GM19395 (cell line): ENCODE measurements at regions not wholly inside any gene's neighbourhood (a gene's known extent, or its start where the extent isn't known, plus 50 kb on each side); places are given as distances from the start of the nearest gene placed in this dataset.

ENCODE experiments used
- ATAC-seq: cut with Tn5 transposase; IDR thresholded peaks from one replicate; pipeline ENCODE4 v1.9.1; 2021; ENCODE audit warnings: mild to moderate bottlenecking, moderate library complexity; ENCODE audit not compliant: unreplicated experiment

DNA sequence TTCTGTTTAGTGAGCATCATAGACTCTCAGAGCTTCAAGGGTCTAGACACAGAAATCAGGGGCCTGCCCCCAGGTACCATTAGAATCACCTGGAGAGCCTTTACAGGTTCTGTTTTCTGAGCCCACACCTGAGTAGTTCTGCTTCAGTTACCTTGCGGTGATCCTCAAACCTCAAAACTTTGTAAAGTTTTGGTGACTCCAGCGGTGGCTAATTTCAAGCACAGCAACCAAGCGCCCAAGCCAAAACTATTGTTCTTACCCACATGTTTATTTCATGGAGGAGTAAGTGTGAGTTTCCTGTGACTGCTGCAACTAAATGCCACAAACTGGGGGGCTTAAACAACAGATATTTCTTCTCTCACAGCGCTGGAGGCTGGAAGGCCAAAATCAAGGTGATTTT, 108.9 kb downstream of the FOXD1 start:
- no peak for ATAC-seq

- no peak for ATAC-seq
These were observed 109.5 kb downstream of the FOXD1 start for GRCh38 chr5:73339051-73339575.

DNA sequence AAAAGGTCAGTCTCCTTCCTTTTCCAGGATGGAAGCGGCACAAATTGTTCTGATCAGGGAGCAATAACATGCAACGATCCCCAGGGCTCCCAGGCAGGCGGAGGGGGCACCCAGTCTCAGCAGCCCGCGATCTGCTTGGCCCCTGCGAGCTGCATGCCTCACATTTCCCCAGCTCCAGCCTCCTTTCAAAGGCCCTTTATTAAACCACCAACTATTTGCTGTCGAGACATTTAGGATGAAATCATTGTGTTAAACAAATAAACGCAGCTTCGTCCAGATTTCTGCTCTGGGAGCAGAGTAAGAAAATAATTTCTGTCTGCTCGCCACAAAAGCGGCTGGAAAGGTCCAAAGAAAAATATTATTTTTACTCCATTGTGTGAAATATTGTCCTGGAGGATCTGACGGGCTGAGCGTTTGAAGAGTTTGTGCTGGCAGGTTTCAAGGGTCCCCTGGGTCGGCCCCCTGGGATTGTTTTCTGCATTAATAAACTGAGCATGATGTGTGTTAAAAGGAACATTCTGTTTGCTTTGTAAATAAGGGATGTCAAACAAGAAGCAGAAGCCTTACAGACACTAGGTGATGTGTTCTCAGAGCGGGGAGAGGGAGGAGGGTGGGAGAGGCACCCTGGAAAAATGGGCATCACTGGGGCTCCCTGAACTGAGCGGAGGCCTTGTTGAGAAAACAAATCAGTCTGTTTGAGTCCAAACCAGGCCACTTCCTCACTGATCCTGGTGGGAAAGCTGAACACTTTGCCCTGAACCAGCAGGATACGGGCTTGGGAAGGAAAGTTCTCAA, 110.1 kb downstream of the FOXD1 start:
- ATAC-seq = no peak

DNA sequence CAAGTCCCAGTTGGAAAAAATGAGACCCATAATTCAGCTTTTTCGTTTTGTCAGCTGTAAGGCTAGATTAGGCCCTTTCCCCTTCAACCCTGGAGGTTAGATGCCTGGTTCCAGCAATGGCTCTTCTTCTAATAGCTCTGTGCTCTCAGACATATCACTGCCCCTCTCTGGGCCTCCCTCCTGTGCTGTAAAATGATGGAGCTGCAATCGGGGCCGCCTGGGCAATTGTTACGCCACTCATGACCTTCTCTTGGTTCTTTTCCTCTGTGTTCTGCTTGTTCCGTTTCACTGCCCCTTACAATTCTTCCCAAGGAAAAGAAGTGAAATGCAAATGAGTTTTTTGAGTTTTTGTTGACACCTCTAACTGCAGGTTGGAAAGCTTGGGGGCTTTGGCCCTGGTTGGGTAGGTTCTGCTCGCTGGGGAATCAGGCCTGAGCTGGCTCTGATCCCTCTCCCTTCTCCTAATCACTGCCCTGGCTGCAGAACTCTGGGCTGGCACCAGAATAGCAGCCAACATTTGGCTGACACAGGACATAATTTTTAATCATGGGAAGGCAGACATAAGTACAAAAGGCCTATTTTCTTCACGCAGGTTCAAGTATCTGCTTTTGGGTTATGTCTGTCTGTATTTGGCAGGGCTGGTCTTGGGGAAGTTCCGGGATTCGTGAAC, 110.9 kb downstream of the FOXD1 start:
- ATAC-seq = no peak

GRCh38 chr5:73336366-73336765, 112.2 kb downstream of the FOXD1 start:
- ATAC-seq = no peak

GRCh38 chr5:73333944-73334703, 114.5 kb downstream of the FOXD1 start:
- ATAC-seq = no peak

DNA sequence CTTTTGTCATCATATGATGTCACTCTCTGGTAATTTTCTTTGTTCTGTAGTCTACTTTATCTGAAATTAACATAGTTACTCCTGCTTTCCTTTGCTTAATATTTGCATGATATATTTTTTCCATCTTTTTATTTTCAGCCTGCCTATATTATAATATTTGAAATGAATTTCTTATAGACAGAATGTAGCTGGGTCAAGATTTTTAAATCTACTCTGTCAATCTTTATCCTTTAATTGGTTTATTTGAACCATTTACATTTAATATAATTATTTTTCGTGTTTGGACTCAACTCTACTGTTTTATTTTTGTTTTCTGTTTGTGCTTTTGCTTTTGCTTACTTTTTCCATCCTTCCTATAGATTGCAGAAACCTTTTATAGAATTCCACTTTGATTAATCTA, 118.0 kb downstream of the FOXD1 start:
- ATAC-seq = no peak

- ATAC-seq = no peak
These were observed 119.9 kb downstream of the FOXD1 start for GRCh38 chr5:73328640-73329039.

GRCh38 chr5:73327908-73328455, 120.6 kb downstream of the FOXD1 start:
- ATAC-seq = no peak

- no peak for ATAC-seq
These were observed 123.0 kb downstream of the FOXD1 start for GRCh38 chr5:73325546-73325945.

GRCh38 chr5:73323466-73323865, 125.1 kb downstream of the FOXD1 start:
- no peak for ATAC-seq

DNA sequence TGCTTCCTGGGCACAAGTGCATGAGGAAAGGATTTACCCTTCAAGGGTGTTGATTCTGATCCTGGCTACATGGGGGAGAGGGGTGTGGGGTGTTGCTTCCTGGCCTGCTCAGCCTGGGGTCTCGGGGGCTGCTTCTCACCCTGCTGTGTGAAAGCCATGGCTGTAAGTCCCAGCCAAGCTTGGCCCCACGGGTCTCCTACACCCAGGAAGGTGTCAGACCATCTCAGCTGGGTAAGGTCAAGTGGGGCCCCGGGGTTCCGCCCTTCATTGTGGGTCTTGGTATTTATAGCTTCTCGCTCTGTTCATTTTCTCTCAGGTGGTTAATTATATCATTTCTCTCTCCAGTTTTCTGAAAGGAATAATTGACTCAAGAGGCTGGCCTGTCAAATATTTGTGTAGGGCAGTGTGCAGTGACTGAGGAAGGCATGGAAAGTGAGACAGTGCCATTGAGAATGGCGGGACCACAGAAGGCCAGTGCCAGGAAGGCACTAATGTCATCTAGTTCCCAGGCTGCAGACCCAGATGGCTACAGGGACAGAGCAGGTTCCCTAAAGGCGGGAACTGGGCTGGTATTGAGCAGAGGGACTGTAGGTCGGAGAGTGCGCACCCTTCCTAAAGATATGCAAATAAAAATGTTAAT, 126.0 kb downstream of the FOXD1 start:
- ATAC-seq = no peak

- no peak for ATAC-seq
These were observed 126.7 kb downstream of the FOXD1 start for GRCh38 chr5:73321757-73322436.

DNA sequence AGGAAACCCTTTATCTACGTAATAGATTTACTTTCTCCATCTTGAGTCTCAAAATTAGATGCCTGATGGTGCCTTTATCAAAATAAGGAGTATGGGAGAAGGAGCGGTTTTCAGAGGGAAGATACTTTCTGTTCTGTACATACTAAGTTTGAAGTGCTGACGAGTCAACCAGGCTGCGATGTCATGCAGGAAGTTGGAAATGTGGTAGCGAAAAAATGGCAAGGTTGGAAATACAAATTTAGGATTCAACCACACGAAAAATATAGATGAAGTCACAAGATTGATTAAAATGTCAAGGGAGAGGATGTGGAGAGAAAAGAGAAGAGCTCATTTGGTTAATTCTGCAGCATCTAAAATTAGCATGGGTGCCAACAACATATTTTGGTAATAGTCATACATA, 129.5 kb downstream of the FOXD1 start:
- ATAC-seq = no peak

- ATAC-seq = no peak
These were observed 130.3 kb downstream of the FOXD1 start for GRCh38 chr5:73318308-73318719.

- ATAC-seq = no peak
These were observed 131.1 kb downstream of the FOXD1 start for GRCh38 chr5:73317523-73317922.

GRCh38 chr5:73314395-73315257, 134.0 kb downstream of the FOXD1 start:
- no peak for ATAC-seq

DNA sequence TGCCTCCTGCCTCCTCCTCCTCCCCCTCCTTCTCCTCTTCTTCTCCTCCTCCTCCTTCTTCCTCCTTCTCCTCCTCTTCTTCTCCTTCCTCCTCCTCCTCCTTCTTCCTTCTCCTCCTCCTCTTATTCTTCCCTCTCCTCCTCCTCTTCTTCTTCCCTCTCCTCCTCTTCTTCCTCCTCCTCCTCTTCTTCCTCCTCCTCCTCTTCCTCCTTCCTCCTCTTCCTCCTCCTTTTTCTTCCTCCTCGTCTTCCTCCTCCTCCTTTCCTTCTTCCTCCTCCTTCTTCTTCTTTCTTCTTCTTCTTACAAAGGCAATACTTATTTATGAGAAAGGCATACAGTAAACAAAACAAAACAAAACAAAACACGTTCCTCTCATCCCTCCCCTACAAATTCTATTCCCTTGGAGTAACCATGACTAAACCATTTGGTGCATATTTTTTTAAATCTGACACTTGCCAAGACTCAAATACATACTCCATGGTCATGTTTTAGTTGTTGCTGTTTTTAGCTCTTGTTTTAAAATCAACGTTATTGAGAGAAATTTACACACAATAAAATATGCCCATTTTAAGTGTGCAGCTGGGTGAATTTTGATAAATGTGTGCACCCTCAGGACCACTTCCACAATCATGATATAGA, 135.6 kb downstream of the FOXD1 start:
- no peak for ATAC-seq
